H9 (cell line): ENCODE measurements at regions not wholly inside any gene's neighbourhood (a gene's known extent, or its start where the extent isn't known, plus 50 kb on each side); places are given as distances from the start of the nearest gene placed in this dataset.

ENCODE experiments used
- DNase-seq: peaks from one replicate; pipeline ENCODE4 v3.0.0-alpha.2; 2017
- H2AFZ ChIP-seq: one replicate; pipeline ENCODE4 v1.6.1; 2013; ENCODE audit warnings: mild to moderate bottlenecking, low read length, control low read depth, moderate library complexity
- H2AK5ac ChIP-seq: 2 replicates; pipeline ENCODE4 v1.6.1; 2013; ENCODE audit warnings: low read length, control low read depth, mixed read lengths; ENCODE audit not compliant: insufficient read length
- H2BK120ac ChIP-seq: one replicate; pipeline ENCODE4 v1.6.1; 2013; ENCODE audit warnings: low read depth, mild to moderate bottlenecking, low read length, control low read depth, inconsistent platforms; ENCODE audit not compliant: poor library complexity, severe bottlenecking
- H2BK12ac ChIP-seq: 2 replicates; pipeline ENCODE4 v1.6.1; 2013; ENCODE audit warnings: low read length, control low read depth, mixed read lengths, low read depth; ENCODE audit not compliant: insufficient read length
- H2BK15ac ChIP-seq: 2 replicates; pipeline ENCODE4 v1.6.1; 2013; ENCODE audit warnings: low read depth, low read length, control low read depth
- H2BK20ac ChIP-seq: one replicate; pipeline ENCODE4 v1.6.1; 2013; ENCODE audit warnings: low read depth, mild to moderate bottlenecking, low read length, control low read depth, inconsistent platforms; ENCODE audit not compliant: poor library complexity, severe bottlenecking
- H2BK5ac ChIP-seq: 2 replicates; pipeline ENCODE4 v1.6.1; 2013; ENCODE audit warnings: low read length, control low read depth, mixed read lengths; ENCODE audit not compliant: insufficient read length
- H3K14ac ChIP-seq: 2 replicates; pipeline ENCODE4 v1.6.1; 2013; ENCODE audit warnings: low read length, control low read depth; ENCODE audit not compliant: insufficient read depth
- H3K18ac ChIP-seq: 2 replicates; pipeline ENCODE4 v1.6.1; 2013; ENCODE audit warnings: low read depth, mild to moderate bottlenecking, mixed read lengths, low read length, control low read depth; ENCODE audit not compliant: insufficient read length
- H3K23ac ChIP-seq: 2 replicates; pipeline ENCODE4 v1.6.1; 2013; ENCODE audit warnings: low read length, control low read depth, mixed read lengths, low read depth; ENCODE audit not compliant: insufficient read length
- H3K23me2 ChIP-seq: 2 replicates; pipeline ENCODE4 v1.6.1; 2013; ENCODE audit warnings: low read depth, mild to moderate bottlenecking, mixed read lengths, low read length, control low read depth; ENCODE audit not compliant: insufficient read length, poor library complexity, severe bottlenecking
- H3K27ac ChIP-seq: 2 replicates; pipeline ENCODE4 v1.5.1; 2013; ENCODE audit warnings: low read length, control low read depth, mixed read lengths, low read depth; ENCODE audit not compliant: insufficient read length
- H3K27me3 ChIP-seq: 2 replicates; pipeline ENCODE4 v1.6.1; 2013; ENCODE audit warnings: low read length, control low read depth, inconsistent platforms; ENCODE audit not compliant: insufficient read depth
- H3K4ac ChIP-seq: 2 replicates; pipeline ENCODE4 v1.6.1; 2013; ENCODE audit warnings: low read depth, mild to moderate bottlenecking, control low read depth, inconsistent platforms, low read length, moderate library complexity
- H3K4me1 ChIP-seq: 2 replicates; pipeline ENCODE4 v1.6.1; 2013; ENCODE audit warnings: low read length, control low read depth, inconsistent platforms; ENCODE audit not compliant: insufficient read depth
- H3K4me2 ChIP-seq: 2 replicates; pipeline ENCODE4 v1.6.1; 2013; ENCODE audit warnings: low read length, control low read depth, mixed read lengths; ENCODE audit not compliant: insufficient read length, insufficient read depth
- H3K56ac ChIP-seq: 2 replicates; pipeline ENCODE4 v1.6.1; 2013; ENCODE audit warnings: low read depth, mild to moderate bottlenecking, mixed read lengths, low read length, control low read depth; ENCODE audit not compliant: insufficient read length
- H3K79me1 ChIP-seq: 2 replicates; pipeline ENCODE4 v1.6.1; 2013; ENCODE audit warnings: low read depth, mild to moderate bottlenecking, moderate library complexity, low read length, control low read depth, inconsistent platforms; ENCODE audit not compliant: insufficient read depth, poor library complexity, severe bottlenecking
- H3K79me2 ChIP-seq: 2 replicates; pipeline ENCODE4 v1.6.1; 2013; ENCODE audit warnings: low read length, control low read depth, inconsistent platforms; ENCODE audit not compliant: insufficient read depth
- H3K9ac ChIP-seq: 2 replicates; pipeline ENCODE4 v1.6.1; 2013; ENCODE audit warnings: low read length, control low read depth, mixed read lengths; ENCODE audit not compliant: insufficient read length; ENCODE audit errors: extremely low read depth
- H3K9me3 ChIP-seq: one replicate; pipeline ENCODE4 v1.6.1; 2013; ENCODE audit warnings: low read depth, low read length, inconsistent platforms; ENCODE audit not compliant: control insufficient read depth
- H3T11ph ChIP-seq: one replicate; pipeline ENCODE4 v1.6.1; 2013; ENCODE audit warnings: mild to moderate bottlenecking, low read length, control low read depth, inconsistent platforms
- H4K20me1 ChIP-seq: one replicate; pipeline ENCODE4 v1.6.1; 2013; ENCODE audit not compliant: control insufficient read depth, insufficient read length, insufficient read depth
- H4K5ac ChIP-seq: 2 replicates; pipeline ENCODE4 v1.6.1; 2013; ENCODE audit warnings: low read depth, mild to moderate bottlenecking, mixed read lengths, low read length, control low read depth; ENCODE audit not compliant: insufficient read length
- H4K8ac ChIP-seq: replicated peaks from 2 replicates; pipeline ENCODE4 v1.6.1; 2013; ENCODE audit warnings: low read length, control low read depth, mixed read lengths, low read depth; ENCODE audit not compliant: insufficient read length
- H4K91ac ChIP-seq: 2 replicates; pipeline ENCODE4 v1.6.1; 2013; ENCODE audit warnings: low read depth, mild to moderate bottlenecking, moderate library complexity, mixed read lengths, low read length, control low read depth; ENCODE audit not compliant: insufficient read length
- H3K27ac Mint-ChIP-seq, 3 experiments: 2 replicates in 2 of 3; 3 replicates in 1 of 3; pipeline ENCODE4 v1.8.0; 2020 to 2021; ENCODE audit warnings: mixed read lengths in 3 of 3, mild to moderate bottlenecking in 1 of 3, moderate library complexity in 1 of 3
- H3K27me3 Mint-ChIP-seq: 2 replicates; pipeline ENCODE4 v1.8.0; 2021; ENCODE audit warnings: low read depth, mild to moderate bottlenecking, moderate library complexity, mixed read lengths
- H3K36me3 Mint-ChIP-seq, 3 experiments: 2 replicates in 2 of 3; 3 replicates in 1 of 3; pipeline ENCODE4 v1.8.0; 2020 to 2021; ENCODE audit warnings: low read depth in 3 of 3, mixed read lengths in 3 of 3; ENCODE audit not compliant: insufficient read depth in 1 of 3
- H3K4me1 Mint-ChIP-seq, 2 experiments: 2 replicates each; pipeline ENCODE4 v1.8.0; 2020; ENCODE audit warnings: mixed read lengths in 2 of 2
- H3K4me3 Mint-ChIP-seq, 2 experiments: 2 replicates in 1 of 2; 3 replicates in 1 of 2; pipeline ENCODE4 v1.8.0; 2020 to 2021; ENCODE audit warnings: mild to moderate bottlenecking in 2 of 2, mixed read lengths in 2 of 2, moderate library complexity in 1 of 2
- H3K9me3 Mint-ChIP-seq, 2 experiments: 2 replicates in 1 of 2; 3 replicates in 1 of 2; pipeline ENCODE4 v1.8.0; 2020; ENCODE audit warnings: mild to moderate bottlenecking in 2 of 2, mixed read lengths in 2 of 2, moderate library complexity in 1 of 2
- CTCF ChIP-seq: fragments of 200-600 bp; sonication (generic); conservative IDR thresholded peaks from 3 replicates; pipeline ENCODE4 v1.8.0; 2021; ENCODE audit warnings: antibody characterized with exemption, mild to moderate bottlenecking
- WGBS: extraction: QIAGEN DNeasy Blood & Tissue Kit; methylation state at CpG from one replicate; pipeline ENCODE4 v1.1.7; 2013; ENCODE audit warnings: missing lambda C conversion rate, low lambda C conversion rate, mixed read lengths; ENCODE audit not compliant: insufficient read length; ENCODE audit errors: extremely low coverage; 5-methylcytosine and 5-hydroxymethylcytosine counted together

- Histone ChIP-seq H4K5ac (no peak overlapping the region), H3K4ac (no peak overlapping the region), H3K4me1 (no peaks in the 10 kb centered on the region), H3K79me2 (no peaks in the 10 kb centered on the region), H2AFZ (no peak overlapping the region), H3K23me2 (no peaks in the 10 kb centered on the region), H3K9ac (no peak overlapping the region), H4K20me1 (no peaks in the 10 kb centered on the region), H2BK15ac (no peak overlapping the region), H3K79me1 (no peaks in the 10 kb centered on the region), H3K18ac (no peak overlapping the region), H3K27me3 (no peaks in the 10 kb centered on the region), H3K23ac (no peak overlapping the region), H3K9me3 (no peaks in the 10 kb centered on the region), H4K8ac (no peak overlapping the region), H2BK12ac (no peak overlapping the region), H3K4me2 (no peak overlapping the region), H2BK120ac (no peak overlapping the region), H3K56ac (no peak overlapping the region), H4K91ac (no peak overlapping the region), H2AK5ac (no peak overlapping the region), H3K27ac (no peak overlapping the region), H2BK5ac (no peak overlapping the region), H3T11ph (no peak overlapping the region), H2BK20ac (no peak overlapping the region), H3K14ac (no peak overlapping the region)
- no CpG with 5 or more reads among the region's 4 CpGs for WGBS
- H3K4me1 Mint-ChIP-seq = no peaks in the 10 kb centered on the region
- no peak overlapping the region for H3K27ac Mint-ChIP-seq
- no peak overlapping the region for H3K4me3 Mint-ChIP-seq
- no peak for TF ChIP-seq CTCF
- DNase-seq = no peak
- no peaks in the 10 kb centered on the region for H3K27me3 Mint-ChIP-seq
- no peaks in the 10 kb centered on the region for H3K36me3 Mint-ChIP-seq
- H3K9me3 Mint-ChIP-seq = no peaks in the 10 kb centered on the region
These were observed 101.2 kb downstream of the NFKBIZ start for GRCh38 chr3:101950510-101950909.
